Activated naive CD4-positive, alpha-beta T cell treated with anti-CD3 and anti-CD28 coated beads for 36 hours (primary cell): ENCODE measurements at regions not wholly inside any gene's neighbourhood (a gene's known extent, or its start where the extent isn't known, plus 50 kb on each side); places are given as distances from the start of the nearest gene placed in this dataset.

Experiments
- CTCF ChIA-PET: fragments of 350-600 bp; sonication (Branson Sonifier 250); formaldehyde crosslinking; loops from one replicate; lab custom pipeline; 2021; ENCODE audit warnings: antibody characterized with exemption; lab: Charles Lee
- DNase-seq: peaks from one replicate; pipeline ENCODE4 v3.0.0-alpha.2; 2020
- H3K27ac Mint-ChIP-seq: one replicate; pipeline ENCODE4 v1.8.0; 2021; ENCODE audit warnings: mild to moderate bottlenecking, mixed read lengths
- H3K27me3 Mint-ChIP-seq: one replicate; pipeline ENCODE4 v1.8.0; 2021; ENCODE audit warnings: low read depth, mixed read lengths
- H3K36me3 Mint-ChIP-seq: one replicate; pipeline ENCODE4 v1.8.0; 2021; ENCODE audit warnings: low read depth, mixed read lengths
- H3K4me1 Mint-ChIP-seq: one replicate; pipeline ENCODE4 v1.8.0; 2021; ENCODE audit warnings: low read depth, mixed read lengths
- H3K4me3 Mint-ChIP-seq: one replicate; pipeline ENCODE4 v1.8.0; 2021; ENCODE audit warnings: mild to moderate bottlenecking, moderate library complexity, mixed read lengths
- H3K9me3 Mint-ChIP-seq: one replicate; pipeline ENCODE4 v1.8.0; 2021; ENCODE audit warnings: mixed read lengths
- intact Hi-C: fragments of 100-400 bp; cut with micrococcal nuclease; formaldehyde crosslinking; loops from one replicate; pipeline ENCODE4 v1.15.1; 2023

DNA sequence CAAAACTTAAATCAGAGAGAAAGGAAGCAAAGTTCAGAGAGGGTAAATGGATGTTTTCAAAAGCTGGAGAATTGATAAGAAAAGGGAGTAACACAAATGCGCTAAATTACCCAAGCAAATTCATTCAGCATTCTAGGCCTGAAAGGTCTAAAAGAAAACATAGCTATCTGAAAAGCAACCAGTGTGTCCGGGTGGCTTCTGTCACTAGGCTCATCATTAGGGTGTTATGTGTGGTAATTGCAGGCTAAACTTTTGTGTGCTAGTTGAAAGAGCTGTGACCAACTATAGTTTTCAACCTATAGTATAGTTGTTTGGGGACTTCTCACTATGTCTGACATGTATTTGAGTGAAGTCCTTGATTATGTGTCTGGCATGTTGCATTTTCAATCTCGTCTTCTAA lies 839.6 kb upstream of the ZEB2 start:
- Mint-ChIP-seq H3K27ac (no peak overlapping the region), H3K4me3 (no peak overlapping the region), H3K4me1 (no peaks in the 10 kb centered on the region), H3K36me3 (no peaks in the 10 kb centered on the region), H3K9me3 (no peaks in the 10 kb centered on the region), H3K27me3 (no peaks in the 10 kb centered on the region)
- DNase-seq, result no peak
- CTCF ChIA-PET, result no interaction called here
- intact Hi-C loops, result no loop called here

- H3K4me3 Mint-ChIP-seq, result no peak overlapping the region
- no peaks in the 10 kb centered on the region for H3K4me1 Mint-ChIP-seq
- H3K9me3 Mint-ChIP-seq, result no peaks in the 10 kb centered on the region
- DNase-seq, result no peak
- intact Hi-C loops, result no loop called here
- CTCF ChIA-PET, result interaction anchor here (0.6 kb wide), 1 partner anchor 396 kb away, joined by 4 read pairs; no protein-coding TSS in a partner anchor
- H3K36me3 Mint-ChIP-seq, result no peaks in the 10 kb centered on the region
- H3K27me3 Mint-ChIP-seq, result no peaks in the 10 kb centered on the region
- H3K27ac Mint-ChIP-seq, result no peak overlapping the region
Observed at GRCh38 chr2:145356056-145356455, 836.1 kb upstream of the ZEB2 start.

GRCh38 chr2:145352484-145352883 lies 832.6 kb upstream of the ZEB2 start:
- intact Hi-C loops, result no loop called here
- CTCF ChIA-PET, result no interaction called here
- DNase-seq, result no peak
- Mint-ChIP-seq H3K36me3 (no peaks in the 10 kb centered on the region), H3K4me3 (no peak overlapping the region), H3K9me3 (no peaks in the 10 kb centered on the region), H3K4me1 (no peaks in the 10 kb centered on the region), H3K27me3 (no peaks in the 10 kb centered on the region), H3K27ac (no peak overlapping the region)

DNA sequence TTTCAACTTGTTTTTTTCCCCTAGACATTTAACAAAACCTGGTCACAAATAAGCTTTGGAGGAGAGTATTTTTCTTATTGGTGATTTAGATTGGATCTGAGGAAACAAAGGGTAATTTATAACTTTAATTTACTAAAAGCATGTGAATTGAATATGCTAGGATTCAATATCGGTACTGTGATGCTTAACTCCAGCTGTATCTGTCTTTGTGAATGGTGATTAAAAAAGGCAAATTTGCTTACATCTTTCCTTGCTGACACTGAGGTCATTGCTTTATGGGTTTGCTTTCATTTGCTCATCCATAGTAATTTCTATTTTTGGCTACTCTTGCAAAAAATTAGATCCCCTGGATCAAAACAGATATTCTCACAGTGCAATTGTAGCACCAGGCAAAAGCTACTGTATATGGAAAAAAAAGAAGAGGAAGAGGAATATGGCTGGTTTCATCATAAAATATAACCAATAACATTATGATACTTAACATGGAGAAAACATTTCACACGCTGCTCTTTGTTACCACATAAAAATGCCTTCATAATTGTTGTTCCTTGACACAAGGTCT lies 832.0 kb upstream of the ZEB2 start:
- Mint-ChIP-seq H3K36me3 (no peaks in the 10 kb centered on the region), H3K4me3 (no peak overlapping the region), H3K27ac (no peak overlapping the region), H3K4me1 (no peaks in the 10 kb centered on the region), H3K9me3 (no peaks in the 10 kb centered on the region), H3K27me3 (no peaks in the 10 kb centered on the region)
- intact Hi-C loops, result no loop called here
- DNase-seq, result no peak
- CTCF ChIA-PET, result no interaction called here

DNA sequence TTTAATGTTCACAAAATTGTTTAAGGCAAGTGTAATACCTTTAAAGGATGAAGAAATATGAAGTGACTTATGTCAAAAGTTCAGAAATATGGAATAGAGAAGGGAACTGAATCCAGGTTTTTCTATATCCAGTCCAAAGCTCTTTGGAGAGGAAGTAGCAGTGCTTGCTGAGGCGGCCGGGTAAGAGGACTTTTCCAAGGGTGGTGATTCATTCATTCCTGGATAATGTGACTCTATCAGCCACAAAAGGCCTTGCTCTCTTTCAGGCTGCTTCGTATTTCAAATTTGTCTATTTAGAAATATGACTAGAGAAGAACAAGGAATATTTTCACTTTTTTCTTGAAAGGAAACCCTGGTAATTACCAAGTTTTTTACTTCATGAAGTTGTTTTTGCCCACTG lies 830.1 kb upstream of the ZEB2 start:
- no peak overlapping the region for H3K4me3 Mint-ChIP-seq
- H3K4me1 Mint-ChIP-seq, result no peaks in the 10 kb centered on the region
- CTCF ChIA-PET, result no interaction called here
- H3K27me3 Mint-ChIP-seq, result no peaks in the 10 kb centered on the region
- intact Hi-C loops, result no loop called here
- no peaks in the 10 kb centered on the region for H3K9me3 Mint-ChIP-seq
- H3K27ac Mint-ChIP-seq, result no peak overlapping the region
- H3K36me3 Mint-ChIP-seq, result no peaks in the 10 kb centered on the region
- DNase-seq, result no peak

GRCh38 chr2:145344076-145344724 lies 824.3 kb upstream of the ZEB2 start:
- Mint-ChIP-seq H3K4me3 (no peak overlapping the region), H3K27me3 (no peaks in the 10 kb centered on the region), H3K4me1 (no peaks in the 10 kb centered on the region), H3K27ac (no peak overlapping the region), H3K9me3 (peaks cover 1% of the 10 kb centered on the region), H3K36me3 (no peaks in the 10 kb centered on the region)
- intact Hi-C loops, result no loop called here
- no peak for DNase-seq
- CTCF ChIA-PET, result interaction anchor here (0.6 kb wide), 1 partner anchor 132 kb away, joined by 3 read pairs; no protein-coding TSS in a partner anchor

GRCh38 chr2:145343287-145343686 lies 823.4 kb upstream of the ZEB2 start:
- Mint-ChIP-seq H3K36me3 (no peaks in the 10 kb centered on the region), H3K27me3 (no peaks in the 10 kb centered on the region), H3K4me1 (no peaks in the 10 kb centered on the region), H3K4me3 (no peak overlapping the region), H3K9me3 (peaks cover 1% of the 10 kb centered on the region), H3K27ac (no peak overlapping the region)
- CTCF ChIA-PET, result no interaction called here
- DNase-seq, result no peak
- intact Hi-C loops, result no loop called here

DNA sequence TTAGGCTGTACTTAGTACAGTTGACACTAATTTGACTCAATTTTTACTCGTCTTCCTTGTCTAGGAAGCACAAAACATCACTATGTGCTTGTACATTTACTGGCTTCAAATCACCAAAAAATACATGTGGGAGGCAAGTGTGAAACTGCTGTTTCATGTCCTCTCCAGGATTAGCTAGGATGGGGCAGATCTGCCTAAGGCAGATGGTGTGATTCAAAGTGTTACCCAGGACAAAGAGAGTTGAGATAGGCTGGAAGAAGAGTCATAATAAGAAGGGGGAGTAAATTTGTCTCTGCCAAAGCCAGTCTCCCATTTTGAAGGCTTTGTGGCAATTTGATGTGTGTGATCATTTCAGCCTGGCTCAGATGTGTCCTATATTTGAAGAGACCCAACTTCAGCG lies 821.6 kb upstream of the ZEB2 start:
- H3K4me3 Mint-ChIP-seq, result no peak overlapping the region
- H3K4me1 Mint-ChIP-seq, result no peaks in the 10 kb centered on the region
- no peak overlapping the region for H3K27ac Mint-ChIP-seq
- H3K27me3 Mint-ChIP-seq, result no peaks in the 10 kb centered on the region
- peaks cover 1% of the 10 kb centered on the region for H3K9me3 Mint-ChIP-seq
- DNase-seq, result no peak
- no peaks in the 10 kb centered on the region for H3K36me3 Mint-ChIP-seq
- CTCF ChIA-PET, result no interaction called here
- intact Hi-C loops, result no loop called here

GRCh38 chr2:145339646-145340045 lies 819.7 kb upstream of the ZEB2 start:
- Mint-ChIP-seq H3K27ac (no peak overlapping the region), H3K27me3 (no peaks in the 10 kb centered on the region), H3K4me3 (no peak overlapping the region), H3K9me3 (peaks cover 1% of the 10 kb centered on the region), H3K4me1 (no peaks in the 10 kb centered on the region), H3K36me3 (no peaks in the 10 kb centered on the region)
- CTCF ChIA-PET, result interaction anchor here (0.5 kb wide), 1 partner anchor 852 kb away, joined by 3 read pairs; no protein-coding TSS in a partner anchor
- DNase-seq, result no peak
- intact Hi-C loops, result no loop called here

DNA sequence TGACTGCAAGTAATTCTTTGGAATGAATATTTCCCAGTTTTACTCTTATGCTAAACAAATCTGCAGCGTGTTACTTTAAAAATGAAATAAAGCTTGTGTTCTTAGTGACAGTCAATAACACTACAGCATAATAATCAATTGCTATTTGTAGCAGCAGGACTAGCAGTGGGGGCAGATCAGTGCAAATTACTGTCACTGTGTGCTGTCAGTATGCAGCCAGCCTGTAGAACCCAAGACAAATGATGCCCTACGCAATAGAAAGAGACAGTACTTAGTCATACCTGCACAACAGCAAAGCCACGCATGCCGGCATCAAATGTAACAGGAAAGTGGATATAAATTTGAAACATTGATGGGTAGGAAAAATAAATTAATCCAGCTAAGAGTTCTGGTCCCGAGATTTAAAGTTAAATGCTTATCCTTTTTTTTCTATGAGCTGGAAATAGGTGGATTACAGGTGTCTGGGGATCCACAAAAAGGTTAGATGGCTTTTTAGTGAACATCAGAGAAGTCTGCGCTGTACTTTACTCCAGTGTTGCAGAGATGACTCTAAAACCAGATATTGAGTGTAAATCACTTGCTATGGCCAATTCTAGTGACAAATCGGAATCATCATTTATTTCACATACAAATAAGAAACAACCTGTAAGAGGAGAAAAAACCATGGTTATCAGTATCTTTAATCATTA lies 812.4 kb upstream of the ZEB2 start:
- intact Hi-C loops, result no loop called here
- Mint-ChIP-seq H3K4me1 (no peaks in the 10 kb centered on the region), H3K27ac (no peak overlapping the region), H3K27me3 (no peaks in the 10 kb centered on the region), H3K4me3 (no peak overlapping the region), H3K36me3 (no peaks in the 10 kb centered on the region), H3K9me3 (no peaks in the 10 kb centered on the region)
- no peak for DNase-seq
- CTCF ChIA-PET, result no interaction called here

DNA sequence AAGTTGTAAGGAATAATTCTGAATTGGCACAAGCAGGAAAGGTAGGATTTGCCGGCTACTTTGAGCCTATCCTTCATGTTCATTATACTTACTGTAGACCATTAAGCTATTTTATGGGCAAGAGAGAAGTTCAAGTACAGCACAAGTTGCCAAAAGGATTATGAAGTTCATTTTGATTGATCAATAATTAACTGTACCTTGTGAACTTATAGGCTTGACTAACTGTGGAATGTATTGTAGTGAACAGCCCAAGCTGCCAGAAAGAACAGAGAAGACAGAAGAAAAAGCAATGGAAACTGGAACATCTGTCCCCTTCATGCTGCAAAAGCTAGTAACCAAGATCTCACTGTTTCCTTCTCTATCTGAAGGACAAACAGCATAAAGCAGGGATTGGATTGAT lies 810.1 kb upstream of the ZEB2 start:
- Mint-ChIP-seq H3K36me3 (no peaks in the 10 kb centered on the region), H3K27me3 (no peaks in the 10 kb centered on the region), H3K4me3 (no peak overlapping the region), H3K9me3 (no peaks in the 10 kb centered on the region), H3K27ac (no peak overlapping the region), H3K4me1 (no peaks in the 10 kb centered on the region)
- no peak for DNase-seq
- CTCF ChIA-PET, result no interaction called here
- intact Hi-C loops, result loop anchor here (10.0 kb wide), 1 partner anchor 415 kb away; no protein-coding TSS in a partner anchor

- CTCF ChIA-PET, result no interaction called here
- intact Hi-C loops, result loop anchor here (10.0 kb wide), 1 partner anchor 419 kb away; no protein-coding TSS in a partner anchor
- DNase-seq, result no peak
- Mint-ChIP-seq H3K4me1 (peaks cover 9% of the 10 kb centered on the region), H3K9me3 (peaks cover 3% of the 10 kb centered on the region), H3K27me3 (no peaks in the 10 kb centered on the region), H3K4me3 (no peak overlapping the region), H3K27ac (no peak overlapping the region), H3K36me3 (no peaks in the 10 kb centered on the region)
Observed at GRCh38 chr2:145325485-145325884, 805.6 kb upstream of the ZEB2 start.

GRCh38 chr2:145324748-145325147 lies 804.8 kb upstream of the ZEB2 start:
- DNase-seq, result no peak
- Mint-ChIP-seq H3K9me3 (peaks cover 3% of the 10 kb centered on the region), H3K4me3 (no peak overlapping the region), H3K36me3 (no peaks in the 10 kb centered on the region), H3K27ac (no peak overlapping the region), H3K27me3 (no peaks in the 10 kb centered on the region), H3K4me1 (peaks cover 9% of the 10 kb centered on the region)
- intact Hi-C loops, result loop anchor here (10.0 kb wide), 1 partner anchor 420 kb away; no protein-coding TSS in a partner anchor
- CTCF ChIA-PET, result no interaction called here
